HepG2 (cell line): ENCODE measurements at regions not wholly inside any gene's neighbourhood (a gene's known extent, or its start where the extent isn't known, plus 50 kb on each side); places are given as distances from the start of the nearest gene placed in this dataset.
"Not testable (repeated sequence)": the region's sequence is repeated elsewhere in the genome, so short reads cannot be mapped to it uniquely, and the experiment has no call there.

Experiments used
- ATAC-seq: fragments of 200-7000 bp; cut with Tn5 transposase; 3 replicates; pipeline ENCODE4 v1.9.1; 2020; ENCODE audit warnings: mild to moderate bottlenecking, moderate library complexity
- BruUV-seq: library from RNA; stranded (reverse); fragments of 400-500 nt; replicated peaks from 2 replicates; lab custom pipeline; 2021; lab: Mats Ljungman, UMichigan
- CTCF ChIA-PET: fragments of 300-600 bp; formaldehyde crosslinking; extraction: SDS; loops from one replicate; lab custom pipeline; 2021; ENCODE audit warnings: low total read pairs, inconsistent platforms, low intra/inter-chr PET ratio; lab: Yijun Ruan, JAX
- POLR2A ChIA-PET: fragments of 350-600 bp; sonication (Branson Sonifier 250); formaldehyde crosslinking; loops from one replicate; lab custom pipeline; 2020; ENCODE audit warnings: antibody characterized with exemption, inconsistent platforms; lab: Yijun Ruan, JAX
- DNase-seq: peaks from one replicate; pipeline ENCODE4 v3.0.0-alpha.2; 2015; ENCODE audit warnings: low spot score
- FAIRE-seq: peaks from 3 replicates; lab custom pipeline; 2011; peaks lifted over from hg19 to GRCh38; lab: Jason Lieb, UNC
- H2AFZ ChIP-seq: one replicate; pipeline ENCODE4 v1.6.1; 2011; ENCODE audit warnings: low read length, inconsistent platforms
- H3K27ac ChIP-seq: fragments of 300-600 bp; 3 replicates; pipeline ENCODE4 v1.8.0; 2011; ENCODE audit warnings: mixed run types, mild to moderate bottlenecking, mixed read lengths, low read length, inconsistent platforms; ENCODE audit not compliant: insufficient read depth; ENCODE audit errors: extremely low read length
- H3K27me3 ChIP-seq, 2 experiments: fragments of 200-600 bp in 1 of 2; 2 replicates in 1 of 2; 3 replicates in 1 of 2; pipeline versions ENCODE4 v1.6.0 to v1.8.0; 2011; ENCODE audit warnings: low read length in 2 of 2, mild to moderate bottlenecking in 2 of 2, moderate library complexity in 2 of 2, inconsistent platforms in 1 of 2; ENCODE audit not compliant: insufficient read depth in 2 of 2, control insufficient read depth in 1 of 2
- H3K36me3 ChIP-seq, 2 experiments: fragments of 200-600 bp in 1 of 2; replicated peaks in 1 of 2; 2 replicates in 1 of 2; 3 replicates in 1 of 2; pipeline versions ENCODE4 v1.5.1 to v1.8.0; 2011; ENCODE audit warnings: low read length in 2 of 2, inconsistent platforms in 1 of 2; ENCODE audit not compliant: insufficient read depth in 2 of 2, control insufficient read depth in 1 of 2
- H3K4me1 ChIP-seq: 2 replicates; pipeline ENCODE4 v1.5.1; 2012; ENCODE audit warnings: low read length, inconsistent platforms; ENCODE audit not compliant: insufficient read depth
- H3K4me2 ChIP-seq: 2 replicates; pipeline ENCODE4 v1.6.0; 2011; ENCODE audit warnings: low read depth, low read length, inconsistent platforms
- H3K4me3 ChIP-seq, 3 experiments: fragments of 200-600 bp in 1 of 3; sonication (generic), shearing (Covaris generic) in 1 of 3; replicated peaks in 1 of 3; 2 replicates each; pipeline ENCODE4 v1.5.1; 2011 to 2016; ENCODE audit warnings: low read length in 3 of 3, inconsistent platforms in 2 of 3, low read depth in 2 of 3, mild to moderate bottlenecking in 2 of 3, control low read depth in 1 of 3, mixed read lengths in 1 of 3; ENCODE audit not compliant: insufficient read depth in 1 of 3
- H3K79me2 ChIP-seq: one replicate; pipeline ENCODE4 v1.6.1; 2011; ENCODE audit warnings: low read length, inconsistent platforms; ENCODE audit not compliant: insufficient read depth
- H3K9ac ChIP-seq: 2 replicates; pipeline ENCODE4 v1.6.0; 2011; ENCODE audit warnings: mild to moderate bottlenecking, low read depth, low read length, inconsistent platforms; ENCODE audit not compliant: insufficient read depth
- H3K9me3 ChIP-seq: 2 replicates; pipeline ENCODE4 v1.5.1; 2012; ENCODE audit warnings: mild to moderate bottlenecking, low read length
- H4K20me1 ChIP-seq: 2 replicates; pipeline ENCODE4 v1.6.0; 2011; ENCODE audit warnings: inconsistent platforms, mild to moderate bottlenecking, low read length, moderate library complexity; ENCODE audit not compliant: insufficient read depth
- CTCF ChIP-seq: sonication (generic); formaldehyde crosslinking; IDR thresholded peaks from 2 replicates; pipeline ENCODE4 v1.5.0; 2020; ENCODE audit warnings: mild to moderate bottlenecking, missing genetic modification reagents, moderate library complexity
- STAG1 ChIP-seq: sonication (generic); formaldehyde crosslinking; IDR thresholded peaks from 2 replicates; pipeline ENCODE4 v1.4.0; 2020; ENCODE audit warnings: missing genetic modification reagents
- WGBS: methylation state at CpG from one replicate; pipeline ENCODE4 v1.1.6; 2017; ENCODE audit warnings: low lambda C conversion rate; 5-methylcytosine and 5-hydroxymethylcytosine counted together
- in situ Hi-C: cut with HindIII; loops from 2 replicates; pipeline ENCODE4 v1.10.0; 2017; ENCODE audit warnings: low pct_unique_long_range_greater_than_20kb; ENCODE audit not compliant: extremely low pct_ligation_motif_present
- intact Hi-C: fragments of 100-400 bp; cut with micrococcal nuclease; formaldehyde crosslinking; loops from one replicate; pipeline ENCODE4 v1.10.0; 2022; ENCODE audit not compliant: unreplicated experiment

GRCh38 chr5:62224987-62225601 is 80.9 kb upstream of the KIF2A start:
- H4K20me1 ChIP-seq, H3K4me3 ChIP-seq, H2AFZ ChIP-seq, H3K27ac ChIP-seq, ATAC-seq, H3K79me2 ChIP-seq, FAIRE-seq, POLR2A ChIA-PET, H3K4me1 ChIP-seq, H3K36me3 ChIP-seq, H3K9ac ChIP-seq, DNase-seq, in situ Hi-C loops, H3K27me3 ChIP-seq, BruUV-seq, H3K9me3 ChIP-seq: not testable (repeated sequence)
- intact Hi-C loops: loop anchor here (1.0 kb wide), 1 partner anchor 129 kb away; no protein-coding TSS in a partner anchor
- CTCF ChIA-PET: interaction anchor here (2.1 kb wide), 1 partner anchor 129 kb away, joined by 7 read pairs; no protein-coding TSS in a partner anchor
- TF ChIP-seq CTCF (CRISPR knock-in tag) (peak; percentile 38; the same call in 1 of the 2 replicates), STAG1 (CRISPR knock-in tag) (0 out of 2 replicates have a peak, but pooled peaks have one; percentile 8)
- H3K4me2 ChIP-seq: peak overlapping the region; percentile 55; the same call in 1 of the 2 replicates
- 20% methylated on average over 7 of the region's 7 CpGs for WGBS

GRCh38 chr5:62230876-62231388 is 75.1 kb upstream of the KIF2A start:
- H2AFZ ChIP-seq, CTCF ChIA-PET, H3K4me3 ChIP-seq, H3K9me3 ChIP-seq, H3K79me2 ChIP-seq, H3K4me2 ChIP-seq, intact Hi-C loops, ATAC-seq, H3K27me3 ChIP-seq, H3K9ac ChIP-seq, FAIRE-seq, POLR2A ChIA-PET, BruUV-seq, H3K27ac ChIP-seq, in situ Hi-C loops, H3K4me1 ChIP-seq, DNase-seq, H4K20me1 ChIP-seq, H3K36me3 ChIP-seq: not testable (repeated sequence)
- 15% methylated on average over 3 of the region's 3 CpGs for WGBS
